Heart right ventricle (tissue), 16 donors: ENCODE measurements at regions not wholly inside any gene's neighbourhood (a gene's known extent, or its start where the extent isn't known, plus 50 kb on each side); places are given as distances from the start of the nearest gene placed in this dataset.

Source experiments
- ATAC-seq, 8 donors: fragments of 200-7000 bp; cut with Tn5 transposase; one replicate each; pipeline ENCODE4 v1.9.1; 2020; ENCODE audit warnings: mild to moderate bottlenecking in 8 of 8, moderate library complexity in 8 of 8, moderate number of reproducible peaks in 1 of 8
- DNase-seq, 2 donors: peaks; one replicate each; pipeline ENCODE4 v3.0.0-alpha.2; 2020
- H3K27ac ChIP-seq, 10 donors: fragments of 200-600 bp; sonication (generic) in 2 of 10; one replicate each; pipeline versions ENCODE4 v1.5.0 to v1.8.0; 2020 to 2022; ENCODE audit warnings: mild to moderate bottlenecking in 3 of 10
- H3K27me3 ChIP-seq, 7 donors: fragments of 200-600 bp; one replicate each; pipeline ENCODE4 v1.8.0; 2021 to 2022; ENCODE audit warnings: mild to moderate bottlenecking in 2 of 7
- H3K36me3 ChIP-seq, 9 donors: fragments of 200-600 bp; sonication (generic) in 1 of 9; one replicate each; pipeline versions ENCODE4 v1.5.0 to v1.8.0; 2020 to 2022; ENCODE audit warnings: mild to moderate bottlenecking in 2 of 9
- H3K4me1 ChIP-seq, 9 donors: fragments of 200-600 bp; sonication (generic) in 1 of 9; one replicate each; pipeline versions ENCODE4 v1.5.0 to v1.8.0; 2020 to 2022; ENCODE audit warnings: mild to moderate bottlenecking in 4 of 9
- H3K4me3 ChIP-seq, 10 donors: fragments of 200-600 bp; sonication (generic) in 2 of 10; one replicate each; pipeline versions ENCODE4 v1.5.0 to v1.8.0; 2020 to 2022; ENCODE audit warnings: mild to moderate bottlenecking in 7 of 10, moderate library complexity in 2 of 10
- H3K9me3 ChIP-seq, 11 donors: fragments of 200-600 bp in 10 of 11; sonication (generic) in 2 of 11; one replicate each; pipeline versions ENCODE4 v1.5.0 to v1.8.0; 2013 to 2022; ENCODE audit warnings: mild to moderate bottlenecking in 2 of 11, control low read depth in 1 of 11, moderate library complexity in 1 of 11
- WGBS, 2 donors: extraction: QIAGEN DNeasy Blood & Tissue Kit; methylation state at CpG; one replicate each; pipeline ENCODE4 v1.1.7; 2013; ENCODE audit warnings: inconsistent platforms in 1 of 2; 5-methylcytosine and 5-hydroxymethylcytosine counted together
- intact Hi-C, 10 donors: fragments of 100-400 bp; cut with DNase I; formaldehyde crosslinking; loops; one replicate each; pipeline versions ENCODE4 v1.11.1 to v1.14.2; 2022
- TF ChIP-seq, protein P1 (sequence below), 9 donors: fragments of 200-600 bp; sonication (generic) in 2 of 9; IDR thresholded peaks; one replicate each; pipeline versions ENCODE4 v1.5.0 to v1.8.0; 2021 to 2022; ENCODE audit warnings: antibody characterized with exemption in 9 of 9, mild to moderate bottlenecking in 5 of 9, moderate library complexity in 1 of 9
- donor health status: Arrhythmogenic right ventricular cardiomyopathy.
- donor health status: ischemic (EF 13 %, LVEDD 7.1; RV severe dilation, severe dysfunction).
- donor health status: healthy with polysubstance abuse.
- donor health status: DM: no; HTN: yes; CAD: no.
- donor health status: DM: no; HTN: no; CAD: no.
- donor health status: ischemic (EF 25% LVEDD 6.9; RV normal size, moderate dysfunction).
- donor health status: ischemic (EF 25% LVEDD 5.7; RV mildly dilated, moderate dysfunction).
- donor health status: healthy.
- donor health status: DM: yes; HTN: yes; CAD: no.
- donor health status: Ischemic cardiomyopathy.
- donor health status: ischemic (EF 35%, LVEDD 5.7; RV mildly dilated, moderate dysfunction).
- donor health status: nonischemic (EF 11% LVEDD 7.7; RV severe dilation, severe dysfunction).
- donor health status: DM: yes; HTN: yes; CAD: no.
- donor health status: PGD.
- donor health status: ischemic (EF 29% LVEDD 5.4; RV normal size, mild dysfunction).
- donor health status: nonischemic (EF 23%, LVEDD 6.1; RV moderate dilation, normal function).

DNA sequence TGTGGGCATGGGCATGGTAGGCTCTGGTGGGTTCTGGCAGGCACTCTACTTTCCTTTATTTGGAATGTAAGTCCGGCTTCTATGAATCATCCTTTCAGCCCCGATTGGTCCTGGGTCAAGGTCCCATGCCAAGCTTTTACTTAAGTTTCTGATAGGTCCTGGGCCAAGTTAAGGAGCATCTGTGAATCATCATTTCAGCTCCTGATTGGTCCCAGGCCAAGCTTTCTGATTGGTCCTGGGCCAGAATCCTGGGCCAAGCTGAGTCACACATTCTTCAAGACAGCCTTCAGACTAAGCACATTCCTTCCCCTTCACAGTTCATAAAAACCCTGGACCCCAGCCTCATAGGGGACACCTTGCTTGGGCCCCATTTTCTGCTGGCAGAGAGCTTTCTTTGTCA, 231.0 kb upstream of the EYS start:
- Histone ChIP-seq H3K9me3 (peaks cover 0 to 7% (median 0%) of the 10 kb centered on the region in 11 donors), H3K36me3 (no peaks in the 10 kb centered on the region), H3K4me3 (no peak overlapping the region), H3K27me3 (no peaks in the 10 kb centered on the region), H3K4me1 (no peaks in the 10 kb centered on the region), H3K27ac (no peak overlapping the region)
- TF ChIP-seq, protein P1, sequence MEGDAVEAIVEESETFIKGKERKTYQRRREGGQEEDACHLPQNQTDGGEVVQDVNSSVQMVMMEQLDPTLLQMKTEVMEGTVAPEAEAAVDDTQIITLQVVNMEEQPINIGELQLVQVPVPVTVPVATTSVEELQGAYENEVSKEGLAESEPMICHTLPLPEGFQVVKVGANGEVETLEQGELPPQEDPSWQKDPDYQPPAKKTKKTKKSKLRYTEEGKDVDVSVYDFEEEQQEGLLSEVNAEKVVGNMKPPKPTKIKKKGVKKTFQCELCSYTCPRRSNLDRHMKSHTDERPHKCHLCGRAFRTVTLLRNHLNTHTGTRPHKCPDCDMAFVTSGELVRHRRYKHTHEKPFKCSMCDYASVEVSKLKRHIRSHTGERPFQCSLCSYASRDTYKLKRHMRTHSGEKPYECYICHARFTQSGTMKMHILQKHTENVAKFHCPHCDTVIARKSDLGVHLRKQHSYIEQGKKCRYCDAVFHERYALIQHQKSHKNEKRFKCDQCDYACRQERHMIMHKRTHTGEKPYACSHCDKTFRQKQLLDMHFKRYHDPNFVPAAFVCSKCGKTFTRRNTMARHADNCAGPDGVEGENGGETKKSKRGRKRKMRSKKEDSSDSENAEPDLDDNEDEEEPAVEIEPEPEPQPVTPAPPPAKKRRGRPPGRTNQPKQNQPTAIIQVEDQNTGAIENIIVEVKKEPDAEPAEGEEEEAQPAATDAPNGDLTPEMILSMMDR (IDR thresholded peaks at IDR 0.05) = no peak
- intact Hi-C loops = no loop called here
- DNase-seq = peak in 1 of 2 donors; percentile 4
- WGBS, 2 donors = 66 to 67% methylated on average over 2 of the region's 2 CpGs
- ATAC-seq = peak in 1 of 8 donors; percentile 55

DNA sequence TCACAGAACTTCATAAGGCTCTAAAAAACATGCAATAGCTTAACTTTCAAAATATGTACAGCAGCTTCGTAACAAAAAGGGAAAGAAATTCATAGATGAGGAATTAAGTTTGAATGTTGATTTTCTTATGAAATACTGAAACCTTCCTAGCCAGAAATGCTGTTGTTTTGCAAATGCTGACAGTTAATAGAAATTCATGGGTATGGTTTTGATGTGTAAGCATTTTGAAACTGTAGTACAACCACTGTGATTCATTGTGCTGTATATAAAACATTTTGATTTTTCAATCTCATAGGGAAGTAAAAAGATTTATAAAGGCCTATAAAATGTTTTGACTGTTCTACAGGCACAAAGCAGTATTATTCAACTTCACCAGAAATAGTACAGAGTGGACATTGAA, 228.4 kb upstream of the EYS start:
- no peak overlapping the region for H3K27ac ChIP-seq
- intact Hi-C loops = no loop called here
- no peaks in the 10 kb centered on the region for H3K27me3 ChIP-seq
- no peak overlapping the region for H3K4me3 ChIP-seq
- no peak for DNase-seq
- H3K4me1 ChIP-seq = no peaks in the 10 kb centered on the region
- H3K9me3 ChIP-seq = peaks cover 0 to 7% (median 0%) of the 10 kb centered on the region in 11 donors
- no peak for ATAC-seq
- H3K36me3 ChIP-seq = no peaks in the 10 kb centered on the region
- 85 to 95% methylated on average over 1 of the region's 1 CpG for WGBS, 2 donors
- TF ChIP-seq, protein P1 (IDR thresholded peaks at IDR 0.05) = no peak

DNA sequence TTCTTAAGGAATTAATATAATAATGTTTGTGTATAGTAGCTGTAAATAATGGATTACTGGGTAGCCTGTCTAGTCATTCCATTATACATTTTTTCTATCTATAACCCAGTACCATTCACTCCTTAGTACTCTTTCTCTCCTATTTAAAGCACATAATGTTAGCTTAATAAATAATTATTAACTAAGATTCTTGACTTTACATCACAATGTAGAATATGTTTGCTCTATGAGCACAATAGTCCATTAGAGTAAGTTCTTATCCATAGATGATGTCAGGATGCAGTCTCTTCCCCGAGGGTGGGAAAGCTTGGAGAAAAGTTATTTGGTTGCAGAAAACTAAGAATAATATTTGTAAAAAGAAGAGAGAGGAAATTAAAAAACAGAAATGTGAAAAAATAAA, 226.4 kb upstream of the EYS start:
- H3K4me1 ChIP-seq = no peaks in the 10 kb centered on the region

DNA sequence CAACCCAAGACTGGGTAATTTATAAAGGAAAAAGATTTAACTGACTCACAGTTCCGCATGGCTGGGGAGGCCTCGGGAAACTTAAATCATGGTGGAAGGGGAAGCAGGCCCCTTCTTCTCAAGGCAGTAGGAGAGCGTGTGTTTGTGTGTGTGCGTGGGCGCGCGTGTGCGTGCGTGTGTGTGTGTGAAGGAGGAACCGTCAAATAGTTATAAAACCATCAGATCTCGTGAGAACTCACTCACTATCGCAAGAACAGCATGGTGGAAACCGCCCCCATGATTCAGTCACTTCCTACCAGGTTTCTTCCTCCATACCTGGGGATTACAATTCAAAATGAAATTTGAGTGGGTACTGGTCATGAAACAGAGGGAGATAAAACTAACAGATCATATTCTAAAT, 220.1 kb upstream of the EYS start:
- intact Hi-C loops = no loop called here
- Histone ChIP-seq H3K27me3 (no peaks in the 10 kb centered on the region), H3K27ac (no peak overlapping the region), H3K9me3 (no peaks in the 10 kb centered on the region), H3K4me1 (no peaks in the 10 kb centered on the region), H3K36me3 (no peaks in the 10 kb centered on the region), H3K4me3 (no peak overlapping the region)
- no peak for DNase-seq
- WGBS, 2 donors = 95 to 96% methylated on average over 13 of the region's 13 CpGs
- ATAC-seq = no peak
- TF ChIP-seq, protein P1 (IDR thresholded peaks at IDR 0.05) = no peak

More for the DNA sequence above, 226.4 kb upstream of the EYS start:
- DNase-seq (no peak), ATAC-seq (no peak)
- Histone ChIP-seq H3K36me3 (no peaks in the 10 kb centered on the region), H3K27me3 (no peaks in the 10 kb centered on the region), H3K9me3 (peaks cover 0 to 7% (median 0%) of the 10 kb centered on the region in 11 donors), H3K4me3 (no peak overlapping the region), H3K27ac (no peak overlapping the region)
- intact Hi-C loops = no loop called here
- TF ChIP-seq, protein P1 (IDR thresholded peaks at IDR 0.05) = no peak
- WGBS, 2 donors = 59 to 83% methylated on average over 1 of the region's 1 CpG
